Endothelial cell of umbilical vein (primary cell): ENCODE measurements at regions not wholly inside any gene's neighbourhood (a gene's known extent, or its start where the extent isn't known, plus 50 kb on each side); places are given as distances from the start of the nearest gene placed in this dataset.

Source experiments
- EZH2 ChIP-seq: IDR thresholded peaks from 2 replicates; pipeline ENCODE4 v1.6.1; 2012; ENCODE audit warnings: borderline replicate concordance, low read depth, mild to moderate bottlenecking, moderate library complexity, low read length, inconsistent platforms; ENCODE audit not compliant: severe bottlenecking
- GATA2 ChIP-seq: IDR thresholded peaks from 2 replicates; pipeline ENCODE4 v1.7.0; 2011; ENCODE audit warnings: low read depth, mild to moderate bottlenecking, moderate library complexity, mixed read lengths, low read length; ENCODE audit not compliant: insufficient read length, insufficient read depth
- JUN ChIP-seq: IDR thresholded peaks from 2 replicates; pipeline ENCODE4 v1.6.1; 2011; ENCODE audit warnings: borderline replicate concordance, low read depth; ENCODE audit not compliant: insufficient read length, insufficient read depth
- POLR2A ChIP-seq: IDR thresholded peaks from 2 replicates; pipeline ENCODE4 v1.6.1; 2012; ENCODE audit warnings: low read depth, mild to moderate bottlenecking, control low read depth, low read length
- TF ChIP-seq, protein P1 (sequence below), 2 donors: IDR thresholded peaks; 1 replicate in 1 of 2; 2 replicates in 1 of 2; pipeline ENCODE4 v1.5.1; 2011; ENCODE audit warnings: low read length in 2 of 2, mild to moderate bottlenecking in 2 of 2, moderate library complexity in 2 of 2, control low read depth in 1 of 2, inconsistent platforms in 1 of 2, low read depth in 1 of 2; ENCODE audit not compliant: insufficient read depth in 1 of 2; ENCODE audit errors: extremely low read depth in 1 of 2

DNA sequence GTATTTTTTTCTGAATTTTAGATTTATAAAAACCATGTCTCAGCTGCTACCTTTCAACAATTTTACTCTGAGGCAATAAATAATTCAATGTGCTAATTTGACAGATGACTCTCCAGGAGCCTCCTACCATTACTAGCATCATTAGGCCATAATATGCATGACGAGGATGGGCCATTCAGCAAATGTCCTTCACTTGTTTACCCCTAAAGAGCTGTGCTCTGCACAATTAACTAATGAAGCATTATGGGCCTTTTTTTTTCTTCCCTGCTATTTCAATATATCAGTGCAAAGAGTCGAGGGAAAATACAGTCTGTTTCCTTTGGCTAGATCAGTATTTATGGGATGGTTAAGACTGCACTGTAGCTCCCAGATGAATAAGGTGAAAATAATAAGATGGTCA, 627.2 kb downstream of the ISL1 start:
- TF ChIP-seq, protein P1, sequence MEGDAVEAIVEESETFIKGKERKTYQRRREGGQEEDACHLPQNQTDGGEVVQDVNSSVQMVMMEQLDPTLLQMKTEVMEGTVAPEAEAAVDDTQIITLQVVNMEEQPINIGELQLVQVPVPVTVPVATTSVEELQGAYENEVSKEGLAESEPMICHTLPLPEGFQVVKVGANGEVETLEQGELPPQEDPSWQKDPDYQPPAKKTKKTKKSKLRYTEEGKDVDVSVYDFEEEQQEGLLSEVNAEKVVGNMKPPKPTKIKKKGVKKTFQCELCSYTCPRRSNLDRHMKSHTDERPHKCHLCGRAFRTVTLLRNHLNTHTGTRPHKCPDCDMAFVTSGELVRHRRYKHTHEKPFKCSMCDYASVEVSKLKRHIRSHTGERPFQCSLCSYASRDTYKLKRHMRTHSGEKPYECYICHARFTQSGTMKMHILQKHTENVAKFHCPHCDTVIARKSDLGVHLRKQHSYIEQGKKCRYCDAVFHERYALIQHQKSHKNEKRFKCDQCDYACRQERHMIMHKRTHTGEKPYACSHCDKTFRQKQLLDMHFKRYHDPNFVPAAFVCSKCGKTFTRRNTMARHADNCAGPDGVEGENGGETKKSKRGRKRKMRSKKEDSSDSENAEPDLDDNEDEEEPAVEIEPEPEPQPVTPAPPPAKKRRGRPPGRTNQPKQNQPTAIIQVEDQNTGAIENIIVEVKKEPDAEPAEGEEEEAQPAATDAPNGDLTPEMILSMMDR (IDR thresholded peaks at IDR 0.05; ENCODE audit: extremely low read depth in 1 of 2, insufficient read depth in 1 of 2, low read depth in 1 of 2, low read length in 2 of 2), result no peak
- TF ChIP-seq EZH2 (no peak), JUN (no peak), POLR2A (no peak), GATA2 (no peak)
